ENCODE measurements at regions not wholly inside any gene's neighbourhood (a gene's known extent, or its start where the extent isn't known, plus 50 kb on each side); places are given as distances from the start of the nearest gene placed in this dataset.
"Not testable (repeated sequence)": the region's sequence is repeated elsewhere in the genome, so short reads cannot be mapped to it uniquely, and the experiment has no call there.

DNA sequence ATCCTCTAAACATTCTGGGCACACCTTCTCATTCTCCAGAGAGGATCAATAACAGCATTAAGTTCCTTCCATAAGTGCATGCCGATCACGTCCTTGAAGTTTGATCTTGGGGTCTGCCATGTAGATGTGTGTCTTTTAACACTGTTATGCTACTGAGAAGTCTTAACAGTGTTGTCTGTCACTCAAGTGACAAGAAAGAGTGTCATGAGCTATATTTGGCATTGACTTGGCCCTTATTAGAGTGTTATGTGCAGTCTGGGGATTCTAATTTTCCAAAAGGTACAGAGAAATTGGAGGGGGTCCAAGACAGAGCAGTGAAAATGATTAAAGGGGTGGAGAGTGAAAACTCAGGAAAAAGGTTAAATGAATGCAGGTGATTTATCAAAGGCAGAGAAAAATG is 107.1 kb upstream of the OPCML start:
- DNase-seq (ENCODE audit: low spot score in 2 of 2) = no peak
- WGBS, 2 donors = 67 to 74% methylated on average over 2 of the region's 2 CpGs
- TF ChIP-seq, protein P1, sequence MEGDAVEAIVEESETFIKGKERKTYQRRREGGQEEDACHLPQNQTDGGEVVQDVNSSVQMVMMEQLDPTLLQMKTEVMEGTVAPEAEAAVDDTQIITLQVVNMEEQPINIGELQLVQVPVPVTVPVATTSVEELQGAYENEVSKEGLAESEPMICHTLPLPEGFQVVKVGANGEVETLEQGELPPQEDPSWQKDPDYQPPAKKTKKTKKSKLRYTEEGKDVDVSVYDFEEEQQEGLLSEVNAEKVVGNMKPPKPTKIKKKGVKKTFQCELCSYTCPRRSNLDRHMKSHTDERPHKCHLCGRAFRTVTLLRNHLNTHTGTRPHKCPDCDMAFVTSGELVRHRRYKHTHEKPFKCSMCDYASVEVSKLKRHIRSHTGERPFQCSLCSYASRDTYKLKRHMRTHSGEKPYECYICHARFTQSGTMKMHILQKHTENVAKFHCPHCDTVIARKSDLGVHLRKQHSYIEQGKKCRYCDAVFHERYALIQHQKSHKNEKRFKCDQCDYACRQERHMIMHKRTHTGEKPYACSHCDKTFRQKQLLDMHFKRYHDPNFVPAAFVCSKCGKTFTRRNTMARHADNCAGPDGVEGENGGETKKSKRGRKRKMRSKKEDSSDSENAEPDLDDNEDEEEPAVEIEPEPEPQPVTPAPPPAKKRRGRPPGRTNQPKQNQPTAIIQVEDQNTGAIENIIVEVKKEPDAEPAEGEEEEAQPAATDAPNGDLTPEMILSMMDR (IDR thresholded peaks at IDR 0.05) = no peak
- TF ChIP-seq POLR2A (IDR thresholded peaks at IDR 0.05) = no peak
- no peak overlapping the region for H3K4me3 ChIP-seq (ENCODE audit: low read depth, poor library complexity, severe bottlenecking)
- intact Hi-C loops (cut with DNase I; ENCODE audit: low total_unique reads) = no loop called here

DNA sequence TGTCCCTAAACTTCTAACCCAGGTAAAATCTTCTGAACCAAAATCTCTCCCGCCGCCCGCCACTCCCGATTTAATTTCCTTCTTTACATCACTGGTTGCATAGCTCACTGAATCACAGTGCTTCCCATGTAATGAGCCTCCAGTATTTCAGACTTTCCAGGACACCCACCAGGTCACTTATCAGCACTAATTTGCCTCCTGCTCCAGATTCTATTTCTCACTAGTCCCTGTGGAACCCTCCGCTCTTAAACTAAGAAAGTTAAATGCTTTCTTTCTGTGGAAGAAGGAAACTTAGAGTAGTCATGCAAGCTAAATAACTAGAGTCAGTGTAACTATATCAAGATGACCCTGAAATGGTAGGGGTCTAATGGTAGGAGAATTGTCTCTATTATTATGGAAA is 106.6 kb upstream of the OPCML start:
- intact Hi-C loops (cut with DNase I; ENCODE audit: low total_unique reads) = no loop called here
- no peak overlapping the region for H3K4me3 ChIP-seq (ENCODE audit: low read depth, poor library complexity, severe bottlenecking)
- WGBS, 2 donors = 94 to 96% methylated on average over 5 of the region's 5 CpGs
- DNase-seq (ENCODE audit: low spot score in 2 of 2) = peak in 1 of 2 donors; percentile 78
- TF ChIP-seq, protein P1 (IDR thresholded peaks at IDR 0.05) = no peak
- TF ChIP-seq POLR2A (IDR thresholded peaks at IDR 0.05) = no peak

DNA sequence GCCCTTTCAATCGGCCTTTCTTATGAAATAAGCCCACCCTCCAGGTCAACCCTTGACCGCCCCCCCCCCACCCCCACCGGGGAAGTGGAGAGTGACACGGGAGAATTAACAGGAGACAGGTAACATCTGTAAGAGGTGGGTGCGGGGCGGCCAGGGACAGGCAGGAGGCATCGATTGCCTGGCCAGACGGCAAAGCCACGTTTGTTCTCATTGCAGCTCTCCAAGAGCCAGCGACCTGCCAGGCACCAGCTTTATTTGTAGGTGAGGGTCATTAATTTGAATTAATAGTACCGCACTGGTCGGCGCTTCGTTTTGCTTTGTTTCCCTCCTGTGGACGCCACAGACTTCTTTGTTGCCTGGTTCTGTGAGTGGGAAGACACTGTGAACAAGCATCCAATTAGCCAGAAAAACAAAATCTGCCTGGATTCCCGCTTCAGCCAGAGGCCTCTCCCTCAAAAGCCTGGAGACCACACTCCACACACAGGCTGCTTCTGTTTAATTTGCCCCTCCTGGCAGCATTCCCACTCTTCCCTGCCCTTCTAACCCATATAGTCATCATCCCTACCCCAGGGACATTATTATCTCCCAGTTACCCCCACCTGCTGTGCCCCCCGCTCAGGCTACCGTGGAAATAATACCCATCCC is 104.5 kb upstream of the OPCML start:
- intact Hi-C loops (cut with DNase I; ENCODE audit: low total_unique reads) = no loop called here
- peak in 1 of 2 donors; percentile 66 for DNase-seq (ENCODE audit: low spot score in 2 of 2)
- WGBS, 2 donors = 54% methylated on average over 18 of the region's 18 CpGs
- TF ChIP-seq, protein P1 (IDR thresholded peaks at IDR 0.05) = no peak
- TF ChIP-seq POLR2A (IDR thresholded peaks at IDR 0.05) = no peak
- H3K4me3 ChIP-seq (ENCODE audit: low read depth, poor library complexity, severe bottlenecking) = no peak overlapping the region

DNA sequence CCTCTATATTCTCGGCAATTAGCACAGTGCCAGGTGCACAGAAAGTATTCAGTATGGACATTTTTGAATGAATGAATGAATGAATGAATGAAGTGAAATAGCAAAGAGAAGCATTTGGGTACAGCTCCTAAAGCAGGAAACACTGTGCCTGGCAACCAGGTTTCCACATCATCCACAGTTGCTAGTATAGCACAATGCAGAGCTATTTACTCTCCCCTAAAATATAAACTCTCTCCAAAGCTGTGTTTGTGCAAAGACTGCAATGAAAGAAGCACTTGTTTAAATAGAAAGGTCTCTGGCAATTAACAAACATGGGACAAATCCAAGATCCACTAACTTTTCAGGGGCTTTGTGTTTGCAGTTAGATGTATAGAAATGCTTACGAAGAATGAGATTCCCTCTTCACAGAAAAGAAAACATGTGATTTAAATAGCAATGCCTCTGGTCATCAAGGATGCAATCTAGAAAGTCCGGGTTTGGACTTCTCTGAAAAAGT is 103.0 kb upstream of the OPCML start:
- DNase-seq (ENCODE audit: low spot score in 2 of 2) = no peak
- WGBS, 2 donors = 57 to 58% methylated on average over 3 of the region's 3 CpGs
- no peak overlapping the region for H3K4me3 ChIP-seq (ENCODE audit: low read depth, poor library complexity, severe bottlenecking)
- intact Hi-C loops (cut with DNase I; ENCODE audit: low total_unique reads) = no loop called here
- TF ChIP-seq POLR2A (IDR thresholded peaks at IDR 0.05) = no peak
- TF ChIP-seq, protein P1 (IDR thresholded peaks at IDR 0.05) = no peak

DNA sequence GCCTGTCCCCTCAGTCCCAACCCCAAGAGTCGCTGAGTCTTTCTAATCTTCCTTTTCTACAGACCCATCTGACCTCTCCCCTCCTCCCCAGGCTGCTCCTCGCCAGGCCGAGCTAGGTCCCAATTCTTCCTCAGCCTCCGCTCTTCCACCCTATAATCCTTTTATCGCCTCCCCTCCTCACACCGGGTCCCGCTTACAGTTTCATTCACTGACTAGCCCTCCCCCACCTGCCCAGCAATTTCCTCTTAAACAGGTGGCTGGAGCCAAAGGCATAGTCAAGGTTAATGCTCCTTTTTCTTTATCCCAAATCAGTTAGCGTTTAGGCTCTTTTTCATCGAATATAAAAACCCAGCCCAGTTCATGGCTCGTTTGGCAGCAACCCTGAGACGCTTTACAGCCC is 96.1 kb upstream of the OPCML start:
- WGBS, 2 donors = 65 to 66% methylated on average over 11 of the region's 11 CpGs
- H3K4me3 ChIP-seq (ENCODE audit: low read depth, poor library complexity, severe bottlenecking); intact Hi-C loops (cut with DNase I; ENCODE audit: low total_unique reads): not testable (repeated sequence)

DNA sequence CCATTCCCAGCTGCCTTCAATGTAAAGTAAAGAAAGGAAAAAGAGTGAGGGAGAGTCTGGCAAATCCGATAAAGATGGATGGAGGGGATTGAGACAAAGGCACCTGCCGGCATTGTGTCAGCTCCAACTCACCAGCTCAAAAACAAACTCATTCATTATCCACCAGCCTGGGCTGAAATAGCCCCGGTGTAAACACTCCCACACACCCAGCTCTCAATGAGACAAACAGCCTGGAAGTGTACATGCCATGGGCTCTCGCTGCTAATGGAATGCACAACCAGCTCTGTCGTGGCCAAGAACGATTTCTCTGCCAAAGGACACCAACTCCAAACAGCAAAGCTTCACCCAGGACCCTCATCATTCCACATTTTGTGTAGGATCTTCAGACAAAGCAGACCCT is 89.3 kb upstream of the OPCML start:
- no peak overlapping the region for H3K4me3 ChIP-seq (ENCODE audit: low read depth, poor library complexity, severe bottlenecking)
- TF ChIP-seq POLR2A (IDR thresholded peaks at IDR 0.05) = no peak
- TF ChIP-seq, protein P1 (IDR thresholded peaks at IDR 0.05) = no peak
- WGBS, 2 donors = 55 to 62% methylated on average over 6 of the region's 6 CpGs
- intact Hi-C loops (cut with DNase I; ENCODE audit: low total_unique reads) = no loop called here
- DNase-seq (ENCODE audit: low spot score in 2 of 2) = no peak

More for the DNA sequence above, 96.1 kb upstream of the OPCML start:
- not testable (repeated sequence) for DNase-seq (ENCODE audit: low spot score in 2 of 2)

Data from lower leg skin (tissue), 4 donors.